ENCODE measurements at regions not wholly inside any gene's neighbourhood (a gene's known extent, or its start where the extent isn't known, plus 50 kb on each side); places are given as distances from the start of the nearest gene placed in this dataset.

- no peak overlapping the region for H3K27ac Mint-ChIP-seq (ENCODE audit: unreplicated experiment)
- no peak for DNase-seq
- H3K4me3 Mint-ChIP-seq (ENCODE audit: unreplicated experiment): no peak overlapping the region
- no peaks in the 10 kb centered on the region for H3K9me3 Mint-ChIP-seq (ENCODE audit: unreplicated experiment)
- H3K4me1 Mint-ChIP-seq (ENCODE audit: low read depth, unreplicated experiment): no peaks in the 10 kb centered on the region
- no peak for TF ChIP-seq CTCF (IDR thresholded peaks at IDR 0.05; ENCODE audit: partially characterized antibody, unreplicated experiment)
- no peaks in the 10 kb centered on the region for H3K36me3 Mint-ChIP-seq (ENCODE audit: unreplicated experiment)
- no peaks in the 10 kb centered on the region for H3K27me3 Mint-ChIP-seq (ENCODE audit: unreplicated experiment)
Measured at GRCh38 chr10:24041834-24042233, 167.1 kb upstream of the KIAA1217 start.

- H3K4me3 Mint-ChIP-seq (ENCODE audit: unreplicated experiment): no peak overlapping the region
- H3K36me3 Mint-ChIP-seq (ENCODE audit: unreplicated experiment): no peaks in the 10 kb centered on the region
- no peak overlapping the region for H3K27ac Mint-ChIP-seq (ENCODE audit: unreplicated experiment)
- DNase-seq: no peak
- H3K4me1 Mint-ChIP-seq (ENCODE audit: low read depth, unreplicated experiment): no peaks in the 10 kb centered on the region
- TF ChIP-seq CTCF (IDR thresholded peaks at IDR 0.05; ENCODE audit: partially characterized antibody, unreplicated experiment): no peak
- H3K27me3 Mint-ChIP-seq (ENCODE audit: unreplicated experiment): no peaks in the 10 kb centered on the region
- H3K9me3 Mint-ChIP-seq (ENCODE audit: unreplicated experiment): no peaks in the 10 kb centered on the region
Measured at GRCh38 chr10:24042884-24043283, 166.1 kb upstream of the KIAA1217 start.

GRCh38 chr10:24046060-24046459, 162.9 kb upstream of the KIAA1217 start:
- no peaks in the 10 kb centered on the region for H3K4me1 Mint-ChIP-seq (ENCODE audit: low read depth, unreplicated experiment)
- TF ChIP-seq CTCF (IDR thresholded peaks at IDR 0.05; ENCODE audit: partially characterized antibody, unreplicated experiment): no peak
- DNase-seq: no peak
- H3K9me3 Mint-ChIP-seq (ENCODE audit: unreplicated experiment): no peaks in the 10 kb centered on the region
- no peaks in the 10 kb centered on the region for H3K36me3 Mint-ChIP-seq (ENCODE audit: unreplicated experiment)
- H3K27me3 Mint-ChIP-seq (ENCODE audit: unreplicated experiment): no peaks in the 10 kb centered on the region
- no peak overlapping the region for H3K4me3 Mint-ChIP-seq (ENCODE audit: unreplicated experiment)
- no peak overlapping the region for H3K27ac Mint-ChIP-seq (ENCODE audit: unreplicated experiment)

GRCh38 chr10:24047176-24047575, 161.8 kb upstream of the KIAA1217 start:
- Mint-ChIP-seq H3K9me3 (ENCODE audit: unreplicated experiment) (no peaks in the 10 kb centered on the region), H3K4me1 (ENCODE audit: low read depth, unreplicated experiment) (no peaks in the 10 kb centered on the region), H3K4me3 (ENCODE audit: unreplicated experiment) (no peak overlapping the region), H3K27ac (ENCODE audit: unreplicated experiment) (no peak overlapping the region), H3K36me3 (ENCODE audit: unreplicated experiment) (no peaks in the 10 kb centered on the region), H3K27me3 (ENCODE audit: unreplicated experiment) (no peaks in the 10 kb centered on the region)
- TF ChIP-seq CTCF (IDR thresholded peaks at IDR 0.05; ENCODE audit: partially characterized antibody, unreplicated experiment): no peak
- DNase-seq: no peak

GRCh38 chr10:24054421-24054820, 154.5 kb upstream of the KIAA1217 start:
- H3K36me3 Mint-ChIP-seq (ENCODE audit: unreplicated experiment): no peaks in the 10 kb centered on the region

More at GRCh38 chr10:24054421-24054820, 154.5 kb upstream of the KIAA1217 start:
- no peak for TF ChIP-seq CTCF (IDR thresholded peaks at IDR 0.05; ENCODE audit: partially characterized antibody, unreplicated experiment)
- Mint-ChIP-seq H3K9me3 (ENCODE audit: unreplicated experiment) (peaks cover 2% of the 10 kb centered on the region), H3K4me1 (ENCODE audit: low read depth, unreplicated experiment) (no peaks in the 10 kb centered on the region), H3K27ac (ENCODE audit: unreplicated experiment) (no peak overlapping the region), H3K4me3 (ENCODE audit: unreplicated experiment) (no peak overlapping the region), H3K27me3 (ENCODE audit: unreplicated experiment) (no peaks in the 10 kb centered on the region)
- no peak for DNase-seq
